ENCODE measurements at regions not wholly inside any gene's neighbourhood (a gene's known extent, or its start where the extent isn't known, plus 50 kb on each side); places are given as distances from the start of the nearest gene placed in this dataset.

- no peaks in the 10 kb centered on the region for H3K27me3 ChIP-seq (ENCODE audit: insufficient read depth, poor library complexity, severe bottlenecking)
- TF ChIP-seq CTCF (IDR thresholded peaks at IDR 0.05; ENCODE audit: insufficient read depth, low read length) (no peak), SPI1 (IDR thresholded peaks at IDR 0.05; ENCODE audit: borderline replicate concordance, low read depth) (no peak), POLR2AphosphoS5 (IDR thresholded peaks at IDR 0.05; ENCODE audit: low read depth) (no peak), GABPA (IDR thresholded peaks at IDR 0.05; ENCODE audit: low read depth) (no peak), REST (IDR thresholded peaks at IDR 0.05; ENCODE audit: insufficient replicate concordance, low read depth) (no peak)
- no peak overlapping the region for H3K4me3 ChIP-seq (replicated peaks; ENCODE audit: insufficient read depth, low read length)
- no peak overlapping the region for H3K27ac ChIP-seq (replicated peaks)
- no peak for DNase-seq (ENCODE audit: low read depth in 1 of 2, low spot score in 1 of 2)
Observed at GRCh38 chr10:3421537-3422257, 249.1 kb upstream of the PITRM1 start.

- Histone ChIP-seq H3K27me3 (ENCODE audit: insufficient read depth, poor library complexity, severe bottlenecking) (no peaks in the 10 kb centered on the region), H3K27ac (replicated peaks) (no peak overlapping the region), H3K4me3 (replicated peaks; ENCODE audit: insufficient read depth, low read length) (no peak overlapping the region)
- no peak for TF ChIP-seq GABPA (IDR thresholded peaks at IDR 0.05; ENCODE audit: low read depth)
- no peak for TF ChIP-seq POLR2AphosphoS5 (IDR thresholded peaks at IDR 0.05; ENCODE audit: low read depth)
- DNase-seq (ENCODE audit: low read depth in 1 of 2, low spot score in 1 of 2): no peak
Observed at GRCh38 chr10:3420527-3421469, 248.2 kb upstream of the PITRM1 start.

- TF ChIP-seq POLR2AphosphoS5 (IDR thresholded peaks at IDR 0.05; ENCODE audit: low read depth): no peak
- TF ChIP-seq CTCF (IDR thresholded peaks at IDR 0.05; ENCODE audit: insufficient read depth, low read length): no peak
- no peak for TF ChIP-seq GABPA (IDR thresholded peaks at IDR 0.05; ENCODE audit: low read depth)
- no peak for TF ChIP-seq REST (IDR thresholded peaks at IDR 0.05; ENCODE audit: insufficient replicate concordance, low read depth)
- no peak for DNase-seq (ENCODE audit: low read depth in 1 of 2, low spot score in 1 of 2)
- Histone ChIP-seq H3K27me3 (ENCODE audit: insufficient read depth, poor library complexity, severe bottlenecking) (no peaks in the 10 kb centered on the region), H3K4me3 (replicated peaks; ENCODE audit: insufficient read depth, low read length) (no peak overlapping the region), H3K27ac (replicated peaks) (no peak overlapping the region)
Observed at GRCh38 chr10:3419719-3420495, 247.3 kb upstream of the PITRM1 start.

- DNase-seq (ENCODE audit: low read depth in 1 of 2, low spot score in 1 of 2): no peak
- Histone ChIP-seq H3K27ac (replicated peaks) (no peak overlapping the region), H3K27me3 (ENCODE audit: insufficient read depth, poor library complexity, severe bottlenecking) (no peaks in the 10 kb centered on the region), H3K4me3 (replicated peaks; ENCODE audit: insufficient read depth, low read length) (no peak overlapping the region)
- TF ChIP-seq POLR2AphosphoS5 (IDR thresholded peaks at IDR 0.05; ENCODE audit: low read depth) (no peak), REST (IDR thresholded peaks at IDR 0.05; ENCODE audit: insufficient replicate concordance, low read depth) (no peak), SPI1 (IDR thresholded peaks at IDR 0.05; ENCODE audit: borderline replicate concordance, low read depth) (no peak), CTCF (IDR thresholded peaks at IDR 0.05; ENCODE audit: insufficient read depth, low read length) (no peak), GABPA (IDR thresholded peaks at IDR 0.05; ENCODE audit: low read depth) (no peak)
Observed at GRCh38 chr10:3418926-3419325, 246.3 kb upstream of the PITRM1 start.
